Astrocyte (in vitro differentiated cells and primary cell): ENCODE measurements at regions not wholly inside any gene's neighbourhood (a gene's known extent, or its start where the extent isn't known, plus 50 kb on each side); places are given as distances from the start of the nearest gene placed in this dataset.

Experiments used
- DNase-seq: peaks from one replicate; pipeline ENCODE4 v3.0.0-alpha.2; 2010; ENCODE audit warnings: low read depth
- FAIRE-seq: peaks from 2 replicates; lab custom pipeline; 2011; peaks lifted over from hg19 to GRCh38; lab: Jason Lieb, UNC
- H2AFZ ChIP-seq: 2 replicates; pipeline ENCODE4 v1.6.0; 2012; ENCODE audit warnings: low read depth, low read length, inconsistent platforms
- H3K27ac ChIP-seq: 2 replicates; pipeline ENCODE4 v1.5.1; 2011; ENCODE audit warnings: low read depth, low read length, inconsistent platforms
- H3K27me3 ChIP-seq: 2 replicates; pipeline ENCODE4 v1.6.0; 2011; ENCODE audit warnings: low read length, inconsistent platforms; ENCODE audit not compliant: insufficient read depth
- H3K36me3 ChIP-seq: 2 replicates; pipeline ENCODE4 v1.5.1; 2011; ENCODE audit warnings: low read length, inconsistent platforms; ENCODE audit not compliant: insufficient read depth
- H3K4me1 ChIP-seq: 2 replicates; pipeline ENCODE4 v1.5.1; 2011; ENCODE audit warnings: low read length, inconsistent platforms; ENCODE audit not compliant: insufficient read depth
- H3K4me2 ChIP-seq: 2 replicates; pipeline ENCODE4 v1.6.0; 2012; ENCODE audit warnings: low read length, inconsistent platforms
- H3K4me3 ChIP-seq: 2 replicates; pipeline ENCODE4 v1.5.1; 2011; ENCODE audit warnings: low read depth, mild to moderate bottlenecking, low read length, inconsistent platforms; ENCODE audit not compliant: insufficient read depth
- H3K79me2 ChIP-seq: 2 replicates; pipeline ENCODE4 v1.6.0; 2012; ENCODE audit warnings: mild to moderate bottlenecking, low read length, inconsistent platforms; ENCODE audit not compliant: insufficient read depth
- H3K9ac ChIP-seq: 2 replicates; pipeline ENCODE4 v1.6.0; 2012; ENCODE audit warnings: mild to moderate bottlenecking, low read length, inconsistent platforms
- H3K9me3 ChIP-seq: 2 replicates; pipeline ENCODE4 v1.5.1; 2012; ENCODE audit warnings: low read depth, mild to moderate bottlenecking, low read length, inconsistent platforms; ENCODE audit not compliant: insufficient read depth
- H4K20me1 ChIP-seq: 2 replicates; pipeline ENCODE4 v1.6.0; 2012; ENCODE audit warnings: low read length, inconsistent platforms; ENCODE audit not compliant: insufficient read depth
- H3K27ac Mint-ChIP-seq: one replicate; pipeline ENCODE4 v1.8.0; 2021; ENCODE audit warnings: mild to moderate bottlenecking, mixed read lengths; ENCODE audit not compliant: unreplicated experiment
- H3K27me3 Mint-ChIP-seq: one replicate; pipeline ENCODE4 v1.8.0; 2021; ENCODE audit warnings: low read depth, mixed read lengths; ENCODE audit not compliant: unreplicated experiment
- H3K36me3 Mint-ChIP-seq: one replicate; pipeline ENCODE4 v1.8.0; 2021; ENCODE audit warnings: low read depth, mixed read lengths; ENCODE audit not compliant: unreplicated experiment
- H3K4me1 Mint-ChIP-seq: one replicate; pipeline ENCODE4 v1.8.0; 2021; ENCODE audit warnings: low read depth, mixed read lengths; ENCODE audit not compliant: unreplicated experiment
- H3K4me3 Mint-ChIP-seq: one replicate; pipeline ENCODE4 v1.8.0; 2021; ENCODE audit warnings: mild to moderate bottlenecking, moderate library complexity, mixed read lengths; ENCODE audit not compliant: unreplicated experiment
- H3K9me3 Mint-ChIP-seq: one replicate; pipeline ENCODE4 v1.8.0; 2021; ENCODE audit warnings: mild to moderate bottlenecking, mixed read lengths; ENCODE audit not compliant: unreplicated experiment
- CTCF ChIP-seq: IDR thresholded peaks from 2 replicates; pipeline ENCODE4 v1.5.1; 2011; ENCODE audit warnings: low read depth, mild to moderate bottlenecking, inconsistent platforms, low read length, moderate library complexity; ENCODE audit not compliant: insufficient read depth
- EZH2 ChIP-seq: IDR thresholded peaks from 2 replicates; pipeline ENCODE4 v1.6.1; 2012; ENCODE audit warnings: mild to moderate bottlenecking, low read length, inconsistent platforms; ENCODE audit not compliant: insufficient read depth

- Mint-ChIP-seq H3K36me3 (no peaks in the 10 kb centered on the region), H3K4me3 (no peak overlapping the region), H3K27me3 (no peaks in the 10 kb centered on the region), H3K9me3 (peaks cover 6% of the 10 kb centered on the region), H3K27ac (no peak overlapping the region), H3K4me1 (no peaks in the 10 kb centered on the region)
- no peak overlapping the region for H3K27ac ChIP-seq
- H3K9me3 ChIP-seq: peaks cover 14% of the 10 kb centered on the region
- FAIRE-seq (no peak), DNase-seq (no peak)
- H3K36me3 ChIP-seq: no peaks in the 10 kb centered on the region
- no peak overlapping the region for H2AFZ ChIP-seq
- H3K4me1 ChIP-seq: no peaks in the 10 kb centered on the region
- no peak overlapping the region for H3K9ac ChIP-seq
- no peaks in the 10 kb centered on the region for H4K20me1 ChIP-seq
- TF ChIP-seq EZH2: no peak
- TF ChIP-seq CTCF: no peak
- no peaks in the 10 kb centered on the region for H3K27me3 ChIP-seq
- no peaks in the 10 kb centered on the region for H3K79me2 ChIP-seq
- no peak overlapping the region for H3K4me3 ChIP-seq
- no peak overlapping the region for H3K4me2 ChIP-seq
Observed at GRCh38 chr17:54102246-54102645, 279.5 kb downstream of the KIF2B start.

DNA sequence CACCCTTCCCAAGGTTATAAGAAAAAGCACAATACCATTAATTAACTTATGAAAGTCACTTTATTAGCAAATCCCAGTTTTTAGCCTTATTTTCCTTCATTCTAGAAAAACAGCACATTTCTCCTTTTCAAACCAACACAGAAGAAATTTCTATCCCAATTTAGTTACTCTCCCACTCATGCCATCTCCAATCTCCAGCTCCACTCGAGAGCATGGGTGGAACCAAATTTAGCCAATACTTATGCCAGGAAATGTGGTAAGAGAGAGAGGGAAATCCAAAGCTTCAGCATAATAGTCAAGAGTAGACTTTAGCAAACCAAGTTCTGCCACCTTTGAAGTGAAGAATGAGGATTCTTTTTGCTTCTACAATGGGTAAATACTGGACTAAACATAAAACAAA is 288.8 kb downstream of the KIF2B start:
- no peak overlapping the region for H3K9ac ChIP-seq
- no peaks in the 10 kb centered on the region for H3K9me3 ChIP-seq
- no peaks in the 10 kb centered on the region for H3K79me2 ChIP-seq
- H3K27me3 Mint-ChIP-seq: no peaks in the 10 kb centered on the region
- H3K9me3 Mint-ChIP-seq: peaks cover 6% of the 10 kb centered on the region
- TF ChIP-seq EZH2 (no peak), CTCF (no peak)
- DNase-seq: no peak
- no peaks in the 10 kb centered on the region for H4K20me1 ChIP-seq
- no peak overlapping the region for H3K27ac Mint-ChIP-seq
- no peaks in the 10 kb centered on the region for H3K27me3 ChIP-seq
- H3K36me3 Mint-ChIP-seq: no peaks in the 10 kb centered on the region
- FAIRE-seq: no peak
- no peak overlapping the region for H3K27ac ChIP-seq
- H2AFZ ChIP-seq: no peak overlapping the region
- H3K4me2 ChIP-seq: no peak overlapping the region
- H3K4me1 ChIP-seq: no peaks in the 10 kb centered on the region
- H3K4me1 Mint-ChIP-seq: no peaks in the 10 kb centered on the region
- H3K4me3 Mint-ChIP-seq: no peak overlapping the region
- no peaks in the 10 kb centered on the region for H3K36me3 ChIP-seq
- no peak overlapping the region for H3K4me3 ChIP-seq

DNA sequence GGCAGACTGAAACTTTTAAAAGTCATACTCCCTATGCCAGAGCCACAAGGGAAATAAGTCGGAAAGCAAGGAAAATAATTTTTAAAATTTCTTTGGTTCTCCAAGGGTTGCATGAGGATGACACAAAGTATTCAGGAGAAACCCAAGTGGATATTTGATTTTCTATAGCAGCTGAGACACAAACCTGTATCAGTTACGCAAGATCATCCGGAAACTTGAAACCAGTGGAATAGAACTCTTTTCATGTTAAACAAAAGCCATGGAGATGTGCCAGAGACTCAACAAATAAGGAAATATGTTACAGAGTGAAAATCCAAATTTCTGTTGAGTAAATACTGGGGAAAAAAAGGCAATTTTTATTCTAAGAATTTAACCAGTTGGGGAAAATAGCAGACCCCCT is 294.7 kb downstream of the KIF2B start:
- no peak for DNase-seq
- Histone ChIP-seq H3K9ac (no peak overlapping the region), H2AFZ (no peak overlapping the region), H3K4me2 (no peak overlapping the region), H3K36me3 (no peaks in the 10 kb centered on the region), H3K27me3 (no peaks in the 10 kb centered on the region), H3K9me3 (no peaks in the 10 kb centered on the region), H3K79me2 (no peaks in the 10 kb centered on the region), H3K4me3 (no peak overlapping the region), H3K27ac (no peak overlapping the region), H3K4me1 (no peaks in the 10 kb centered on the region), H4K20me1 (no peaks in the 10 kb centered on the region)
- Mint-ChIP-seq H3K4me1 (no peaks in the 10 kb centered on the region), H3K27ac (no peak overlapping the region), H3K36me3 (no peaks in the 10 kb centered on the region), H3K9me3 (no peaks in the 10 kb centered on the region), H3K27me3 (no peaks in the 10 kb centered on the region), H3K4me3 (no peak overlapping the region)
- TF ChIP-seq EZH2 (no peak), CTCF (no peak)
- FAIRE-seq: no peak
